Activated CD4-positive, alpha-beta T cell treated with anti-CD3 and anti-CD28 coated beads for 36 hours (primary cell): ENCODE measurements at regions not wholly inside any gene's neighbourhood (a gene's known extent, or its start where the extent isn't known, plus 50 kb on each side); places are given as distances from the start of the nearest gene placed in this dataset.

Source experiments
- ATAC-seq: fragments of 200-7000 bp; cut with Tn5 transposase; one replicate; pipeline ENCODE4 v1.10.0; 2021; ENCODE audit warnings: mild to moderate bottlenecking, moderate library complexity
- CTCF ChIA-PET: fragments of 350-600 bp; sonication (Branson Sonifier 250); formaldehyde crosslinking; loops from one replicate; lab custom pipeline; 2021; ENCODE audit warnings: antibody characterized with exemption; lab: Charles Lee
- POLR2A ChIA-PET: fragments of 350-600 bp; sonication (Branson Sonifier 250); formaldehyde crosslinking; loops from one replicate; lab custom pipeline; 2021; ENCODE audit warnings: antibody characterized with exemption, inconsistent platforms; lab: Charles Lee
- DNase-seq: peaks from one replicate; pipeline ENCODE4 v3.0.0-alpha.2; 2020
- H3K27ac Mint-ChIP-seq: one replicate; pipeline ENCODE4 v1.8.0; 2021; ENCODE audit warnings: mixed read lengths
- H3K27me3 Mint-ChIP-seq: one replicate; pipeline ENCODE4 v1.8.0; 2021; ENCODE audit warnings: mixed read lengths
- H3K36me3 Mint-ChIP-seq: one replicate; pipeline ENCODE4 v1.8.0; 2021; ENCODE audit warnings: low read depth, mixed read lengths
- H3K4me1 Mint-ChIP-seq: one replicate; pipeline ENCODE4 v1.8.0; 2021; ENCODE audit warnings: mixed read lengths
- H3K4me3 Mint-ChIP-seq: one replicate; pipeline ENCODE4 v1.8.0; 2021; ENCODE audit warnings: mild to moderate bottlenecking, moderate library complexity, mixed read lengths
- H3K9me3 Mint-ChIP-seq: one replicate; pipeline ENCODE4 v1.8.0; 2021; ENCODE audit warnings: low read depth, mixed read lengths
- intact Hi-C, 2 experiments: fragments of 100-400 bp; cut with DNase I in 1 of 2; cut with micrococcal nuclease in 1 of 2; formaldehyde crosslinking; loops; one replicate each; pipeline versions ENCODE4 v1.14.2 to v1.15.1; 2022 to 2024; cut with DNase I, micrococcal nuclease

GRCh38 chr5:118628660-118629354 lies 359.5 kb downstream of the DTWD2 start:
- DNase-seq (no peak), ATAC-seq (no peak)
- intact Hi-C loops = no loop called here
- no peaks in the 10 kb centered on the region for H3K27me3 Mint-ChIP-seq
- no peaks in the 10 kb centered on the region for H3K36me3 Mint-ChIP-seq
- no peaks in the 10 kb centered on the region for H3K4me1 Mint-ChIP-seq
- ChIA-PET CTCF (interaction anchor here (1.5 kb wide), 1 partner anchor 9 kb away, joined by 4 read pairs; no protein-coding TSS in a partner anchor), POLR2A (no interaction called here)
- H3K4me3 Mint-ChIP-seq = no peak overlapping the region
- H3K27ac Mint-ChIP-seq = no peak overlapping the region
- peaks cover 2% of the 10 kb centered on the region for H3K9me3 Mint-ChIP-seq

- Mint-ChIP-seq H3K36me3 (no peaks in the 10 kb centered on the region), H3K9me3 (no peaks in the 10 kb centered on the region), H3K4me3 (no peak overlapping the region), H3K27ac (no peak overlapping the region), H3K27me3 (no peaks in the 10 kb centered on the region), H3K4me1 (no peaks in the 10 kb centered on the region)
- intact Hi-C loops = no loop called here
- CTCF ChIA-PET = interaction anchor here (0.6 kb wide), 1 partner anchor 429 kb away, joined by 5 read pairs; no protein-coding TSS in a partner anchor
- ATAC-seq (no peak), DNase-seq (no peak)
- POLR2A ChIA-PET = no interaction called here
Observed at GRCh38 chr5:118620233-118620632, 368.1 kb downstream of the DTWD2 start.

GRCh38 chr5:118619823-118620222 lies 368.5 kb downstream of the DTWD2 start:
- Mint-ChIP-seq H3K27me3 (no peaks in the 10 kb centered on the region), H3K27ac (no peak overlapping the region), H3K4me1 (no peaks in the 10 kb centered on the region), H3K9me3 (no peaks in the 10 kb centered on the region), H3K36me3 (no peaks in the 10 kb centered on the region), H3K4me3 (no peak overlapping the region)
- CTCF ChIA-PET = interaction anchor here (0.6 kb wide), 1 partner anchor 430 kb away, joined by 5 read pairs; no protein-coding TSS in a partner anchor
- intact Hi-C loops = no loop called here
- DNase-seq = no peak
- POLR2A ChIA-PET = no interaction called here
- no peak for ATAC-seq

GRCh38 chr5:118616281-118616680 lies 372.1 kb downstream of the DTWD2 start:
- intact Hi-C loops = no loop called here
- ChIA-PET POLR2A (no interaction called here), CTCF (no interaction called here)
- Mint-ChIP-seq H3K9me3 (no peaks in the 10 kb centered on the region), H3K27ac (no peak overlapping the region), H3K36me3 (no peaks in the 10 kb centered on the region), H3K4me1 (no peaks in the 10 kb centered on the region), H3K4me3 (no peak overlapping the region), H3K27me3 (no peaks in the 10 kb centered on the region)
- ATAC-seq = no peak
- no peak for DNase-seq

GRCh38 chr5:118614731-118615456 lies 373.5 kb downstream of the DTWD2 start:
- CTCF ChIA-PET = no interaction called here
- POLR2A ChIA-PET = no interaction called here
- Mint-ChIP-seq H3K27me3 (no peaks in the 10 kb centered on the region), H3K36me3 (no peaks in the 10 kb centered on the region), H3K9me3 (no peaks in the 10 kb centered on the region), H3K4me3 (no peak overlapping the region), H3K27ac (no peak overlapping the region), H3K4me1 (no peaks in the 10 kb centered on the region)
- intact Hi-C loops = loop anchor here in 1 of 2 experiments (5.0 kb wide), 1 partner anchor 1163 kb away; no protein-coding TSS in a partner anchor
- no peak for DNase-seq
- ATAC-seq = no peak

GRCh38 chr5:118611332-118611945 lies 376.9 kb downstream of the DTWD2 start:
- ChIA-PET CTCF (interaction anchor here (0.6 kb wide), 1 partner anchor 305 kb away, joined by 3 read pairs; no protein-coding TSS in a partner anchor), POLR2A (no interaction called here)
- intact Hi-C loops = loop anchor here in 1 of 2 experiments (5.0 kb wide), 1 partner anchor 1159 kb away; no protein-coding TSS in a partner anchor
- Mint-ChIP-seq H3K36me3 (no peaks in the 10 kb centered on the region), H3K9me3 (no peaks in the 10 kb centered on the region), H3K4me3 (no peak overlapping the region), H3K27me3 (no peaks in the 10 kb centered on the region), H3K27ac (no peak overlapping the region), H3K4me1 (no peaks in the 10 kb centered on the region)
- ATAC-seq (no peak), DNase-seq (peak; percentile 28)

GRCh38 chr5:118606940-118607339 lies 381.4 kb downstream of the DTWD2 start:
- ChIA-PET CTCF (interaction anchor here (1.5 kb wide), 1 partner anchor 11 kb away, joined by 3 read pairs; no protein-coding TSS in a partner anchor), POLR2A (no interaction called here)
- ATAC-seq (no peak), DNase-seq (no peak)
- no peaks in the 10 kb centered on the region for H3K36me3 Mint-ChIP-seq
- no peaks in the 10 kb centered on the region for H3K9me3 Mint-ChIP-seq
- no peaks in the 10 kb centered on the region for H3K4me1 Mint-ChIP-seq
- H3K4me3 Mint-ChIP-seq = no peak overlapping the region
- peaks cover 1% of the 10 kb centered on the region for H3K27me3 Mint-ChIP-seq
- intact Hi-C loops = no loop called here
- H3K27ac Mint-ChIP-seq = no peak overlapping the region

GRCh38 chr5:118605761-118606160 lies 382.6 kb downstream of the DTWD2 start:
- POLR2A ChIA-PET = no interaction called here

GRCh38 chr5:118604106-118604505 lies 384.2 kb downstream of the DTWD2 start:
- no peaks in the 10 kb centered on the region for H3K36me3 Mint-ChIP-seq
- intact Hi-C loops = no loop called here
- DNase-seq (no peak), ATAC-seq (no peak)
- CTCF ChIA-PET = interaction anchor here (0.6 kb wide), 1 partner anchor 252 kb away, joined by 3 read pairs; no protein-coding TSS in a partner anchor
- H3K27me3 Mint-ChIP-seq = peaks cover 1% of the 10 kb centered on the region
- no peaks in the 10 kb centered on the region for H3K4me1 Mint-ChIP-seq
- no peak overlapping the region for H3K27ac Mint-ChIP-seq
- POLR2A ChIA-PET = no interaction called here
- no peak overlapping the region for H3K4me3 Mint-ChIP-seq
- H3K9me3 Mint-ChIP-seq = no peaks in the 10 kb centered on the region

More at GRCh38 chr5:118605761-118606160, 382.6 kb downstream of the DTWD2 start:
- intact Hi-C loops = no loop called here
- Mint-ChIP-seq H3K4me3 (no peak overlapping the region), H3K27me3 (peaks cover 1% of the 10 kb centered on the region), H3K36me3 (no peaks in the 10 kb centered on the region), H3K4me1 (no peaks in the 10 kb centered on the region), H3K9me3 (no peaks in the 10 kb centered on the region), H3K27ac (no peak overlapping the region)
- DNase-seq (no peak), ATAC-seq (no peak)
- CTCF ChIA-PET = no interaction called here

- Mint-ChIP-seq H3K36me3 (no peaks in the 10 kb centered on the region), H3K9me3 (no peaks in the 10 kb centered on the region), H3K4me1 (no peaks in the 10 kb centered on the region), H3K27me3 (peaks cover 1% of the 10 kb centered on the region), H3K27ac (no peak overlapping the region), H3K4me3 (no peak overlapping the region)
- intact Hi-C loops = no loop called here
- no peak for DNase-seq
- CTCF ChIA-PET = interaction anchor here (0.6 kb wide), 1 partner anchor 253 kb away, joined by 3 read pairs; no protein-coding TSS in a partner anchor
- ATAC-seq = no peak
- POLR2A ChIA-PET = no interaction called here
Observed at GRCh38 chr5:118603278-118603677, 385.1 kb downstream of the DTWD2 start.

GRCh38 chr5:118598311-118598710 lies 390.0 kb downstream of the DTWD2 start:
- H3K36me3 Mint-ChIP-seq = no peaks in the 10 kb centered on the region
- H3K27ac Mint-ChIP-seq = no peak overlapping the region
- H3K4me1 Mint-ChIP-seq = no peaks in the 10 kb centered on the region
- H3K9me3 Mint-ChIP-seq = no peaks in the 10 kb centered on the region
- POLR2A ChIA-PET = no interaction called here
- ATAC-seq = no peak
- no peak overlapping the region for H3K4me3 Mint-ChIP-seq
- intact Hi-C loops = no loop called here
- DNase-seq = no peak
- CTCF ChIA-PET = no interaction called here
- H3K27me3 Mint-ChIP-seq = no peaks in the 10 kb centered on the region
